ENCODE measurements at regions not wholly inside any gene's neighbourhood (a gene's known extent, or its start where the extent isn't known, plus 50 kb on each side); places are given as distances from the start of the nearest gene placed in this dataset.

DNA sequence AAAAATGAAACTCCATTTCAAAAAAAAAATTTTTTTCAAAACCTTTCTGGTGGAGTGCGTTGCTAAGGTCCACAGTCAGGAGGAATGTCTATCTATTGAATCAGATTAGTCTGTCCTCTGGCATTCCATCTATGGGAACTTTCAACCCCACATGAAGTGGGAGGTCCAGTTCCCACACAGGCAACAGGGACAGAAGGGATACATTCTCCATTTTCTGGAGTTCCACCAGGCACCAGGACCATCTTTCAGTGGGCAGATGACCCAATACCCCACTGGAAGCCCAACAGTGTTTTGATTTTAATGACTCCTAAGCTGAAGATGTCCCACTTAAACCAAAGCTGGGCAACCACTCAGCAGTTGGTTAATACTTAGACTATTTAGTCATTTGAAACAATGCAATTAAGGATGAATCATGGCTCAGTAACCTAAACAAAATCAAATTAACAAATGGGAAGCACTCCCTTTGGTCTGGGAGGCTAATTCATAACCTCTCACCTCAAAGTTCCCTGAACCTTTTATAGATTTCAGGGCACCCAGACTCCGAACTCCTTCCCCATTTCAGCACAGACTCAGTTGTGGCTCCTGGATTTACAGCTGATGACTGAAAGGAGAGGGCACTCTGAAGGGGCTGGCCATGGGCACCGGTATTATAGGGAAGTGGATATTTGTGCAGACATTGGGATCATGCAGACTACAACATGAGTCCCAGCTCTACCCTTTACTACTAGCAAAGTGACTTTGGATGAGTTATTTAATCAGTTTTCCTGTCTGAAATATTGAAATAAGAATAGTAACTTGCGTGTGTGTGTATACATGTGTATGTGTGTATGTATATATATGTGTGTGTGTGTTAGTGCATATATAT lies 264.3 kb upstream of the LRTM1 start:
- TF ChIP-seq POLR2AphosphoS5 (IDR thresholded peaks at IDR 0.05; ENCODE audit: low read depth, low read length) = no peak
- TF ChIP-seq POLR2A (IDR thresholded peaks at IDR 0.05; ENCODE audit: low read depth, low read length) = no peak
- TF ChIP-seq TAF1 (IDR thresholded peaks at IDR 0.05; ENCODE audit: borderline replicate concordance, low read depth, low read length) = no peak
